Forelimb muscle (tissue), 1 donor: ENCODE measurements at regions not wholly inside any gene's neighbourhood (a gene's known extent, or its start where the extent isn't known, plus 50 kb on each side); places are given as distances from the start of the nearest gene placed in this dataset.

ENCODE experiments used
- DNase-seq: peaks from one replicate; pipeline ENCODE4 v3.0.0-alpha.2; 2013; ENCODE audit warnings: low read depth

- no peak for DNase-seq
Measured at GRCh38 chr11:119474682-119475596, 52.0 kb upstream of the THY1 start.

GRCh38 chr11:119473901-119474681 lies 51.1 kb upstream of the THY1 start:
- DNase-seq, result no peak

GRCh38 chr11:119473226-119473625 lies 50.3 kb upstream of the THY1 start:
- no peak for DNase-seq

- no peak for DNase-seq
Measured at GRCh38 chr11:119472856-119473222, 49.9 kb upstream of the THY1 start.
